ENCODE measurements at regions not wholly inside any gene's neighbourhood (a gene's known extent, or its start where the extent isn't known, plus 50 kb on each side); places are given as distances from the start of the nearest gene placed in this dataset.
"Not testable (repeated sequence)": the region's sequence is repeated elsewhere in the genome, so short reads cannot be mapped to it uniquely, and the experiment has no call there.

DNA sequence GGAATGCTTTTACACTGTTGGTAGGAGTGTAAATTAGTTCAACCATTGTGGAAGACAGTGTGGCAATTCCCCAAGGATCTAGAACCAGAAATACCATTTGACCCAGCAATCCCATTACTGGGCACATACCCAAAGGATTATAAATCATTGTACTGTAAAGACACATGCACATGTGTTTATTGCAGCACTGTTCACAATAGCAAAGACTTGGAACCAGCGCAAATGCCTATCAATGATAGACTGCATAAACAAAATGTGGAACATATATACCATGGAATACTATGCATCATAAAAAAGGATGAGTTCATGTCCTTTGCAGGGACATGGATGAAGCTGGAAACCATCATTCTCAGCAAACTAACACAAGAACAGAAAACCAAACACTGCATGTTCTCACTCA is 174.8 kb upstream of the KRR1 start:
- ATAC-seq; H4K20me1 ChIP-seq (replicated peaks; ENCODE audit: control insufficient read depth, insufficient read depth, low read length); H3K36me3 ChIP-seq (ENCODE audit: control insufficient read depth, insufficient read depth, low read length); H3K4me2 ChIP-seq (ENCODE audit: insufficient read depth, low read length); BruUV-seq (replicated peaks); H3K9me3 ChIP-seq (replicated peaks; ENCODE audit: control insufficient read depth, insufficient read depth, low read depth, low read length); H3K79me2 ChIP-seq (ENCODE audit: control insufficient read depth, insufficient read depth, low read length); H3K9me1 ChIP-seq (ENCODE audit: control insufficient read depth, insufficient read depth, low read length); H3K9ac ChIP-seq (ENCODE audit: insufficient read depth in 1 of 2, low read depth in 2 of 2, low read length in 2 of 2); FAIRE-seq; H2AFZ ChIP-seq (ENCODE audit: low read depth, low read length); H3K27me3 ChIP-seq (ENCODE audit: control insufficient read depth in 2 of 2, insufficient read depth in 2 of 2, low read length in 2 of 2); H3K4me3 ChIP-seq; CTCF ChIA-PET (ENCODE audit: low intra/inter-chr PET ratio); H3K27ac ChIP-seq (ENCODE audit: extremely low read depth, low read depth, low read length); DNase-seq (ENCODE audit: extremely low read depth in 1 of 4, low spot score in 3 of 4); POLR2A ChIA-PET; intact Hi-C loops (cut with micrococcal nuclease); in situ Hi-C loops (cut with MboI): not testable (repeated sequence)
- peaks cover 0 to 25% of the 10 kb centered on the region in 2 experiments; a peak in 4 of 5 replicates for H3K4me1 ChIP-seq (replicated peaks in 1 of 2; ENCODE audit: control insufficient read depth in 2 of 2, insufficient read depth in 2 of 2, low read length in 2 of 2)
- 55% methylated on average over 1 of the region's 1 CpG for WGBS (ENCODE audit: insufficient coverage, low coverage, missing lambda C conversion rate)

DNA sequence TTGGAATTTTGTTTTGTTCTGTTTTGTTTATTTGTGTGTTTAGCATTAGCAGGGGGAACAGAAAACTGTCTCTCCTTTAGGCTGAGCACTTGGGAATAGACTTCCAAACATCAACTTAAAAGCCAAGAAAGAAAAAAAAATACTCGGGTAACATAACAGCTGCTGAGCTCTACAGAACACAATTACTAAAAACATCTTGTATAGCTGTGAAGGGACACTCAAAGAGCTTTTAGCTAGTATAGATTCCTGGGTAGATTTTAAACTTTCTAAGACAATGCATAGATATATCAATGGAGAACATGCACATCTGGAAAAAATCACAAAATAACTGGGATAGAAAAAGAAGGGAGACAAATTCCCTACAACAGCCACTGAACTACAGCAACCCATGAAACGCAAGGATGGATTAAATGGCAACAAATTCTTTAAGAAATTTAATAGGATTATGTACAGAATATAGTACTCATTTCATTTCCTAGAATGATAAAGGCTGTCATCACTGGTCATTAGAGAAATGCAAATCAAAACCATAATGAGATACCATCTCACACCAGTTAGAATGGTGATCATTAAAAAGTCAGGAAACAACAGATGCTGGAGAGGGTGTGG is 174.3 kb upstream of the KRR1 start:
- Histone ChIP-seq H3K36me3 (ENCODE audit: control insufficient read depth, insufficient read depth, low read length) (no peaks in the 10 kb centered on the region), H2AFZ (ENCODE audit: low read depth, low read length) (no peak overlapping the region), H3K79me2 (ENCODE audit: control insufficient read depth, insufficient read depth, low read length) (no peaks in the 10 kb centered on the region), H3K4me2 (ENCODE audit: insufficient read depth, low read length) (no peak overlapping the region), H3K4me1 (replicated peaks in 1 of 2; ENCODE audit: control insufficient read depth in 2 of 2, insufficient read depth in 2 of 2, low read length in 2 of 2) (peaks cover 0 to 24% of the 10 kb centered on the region in 2 experiments; a peak in 4 of 5 replicates), H3K9me3 (replicated peaks; ENCODE audit: control insufficient read depth, insufficient read depth, low read depth, low read length) (no peaks in the 10 kb centered on the region), H3K4me3 (no peak overlapping the region), H3K9ac (ENCODE audit: insufficient read depth in 1 of 2, low read depth in 2 of 2, low read length in 2 of 2) (no peak overlapping the region), H4K20me1 (replicated peaks; ENCODE audit: control insufficient read depth, insufficient read depth, low read length) (no peaks in the 10 kb centered on the region), H3K27me3 (ENCODE audit: control insufficient read depth in 2 of 2, insufficient read depth in 2 of 2, low read length in 2 of 2) (no peaks in the 10 kb centered on the region), H3K9me1 (ENCODE audit: control insufficient read depth, insufficient read depth, low read length) (no peaks in the 10 kb centered on the region), H3K27ac (ENCODE audit: extremely low read depth, low read depth, low read length) (no peak overlapping the region)
- no TSS peak for BruUV-seq (replicated peaks)
- CTCF ChIA-PET (ENCODE audit: low intra/inter-chr PET ratio): no interaction called here
- intact Hi-C loops (cut with micrococcal nuclease) (no loop called here), in situ Hi-C loops (cut with MboI) (no loop called here)
- FAIRE-seq (no peak), DNase-seq (ENCODE audit: extremely low read depth in 1 of 4, low spot score in 3 of 4) (no peak), ATAC-seq (no peak)
- WGBS (ENCODE audit: insufficient coverage, low coverage, missing lambda C conversion rate): 57% methylated on average over 2 of the region's 2 CpGs
- POLR2A ChIA-PET: no interaction called here
- TF ChIP-seq KDM5B (IDR thresholded peaks at IDR 0.05; ENCODE audit: insufficient replicate concordance, low read depth, low read length) (no peak), CBFA2T3 (IDR thresholded peaks at IDR 0.05) (no peak), RUNX1 (IDR thresholded peaks at IDR 0.05; ENCODE audit: low read depth) (no peak), NCOA1 (IDR thresholded peaks at IDR 0.05; ENCODE audit: low read depth) (no peak), TRIM25 (IDR thresholded peaks at IDR 0.05; ENCODE audit: borderline replicate concordance) (no peak), ZNF384 (IDR thresholded peaks at IDR 0.05; ENCODE audit: low read depth, low read length) (no peak), ZNF398 (CRISPR knock-in tag; IDR thresholded peaks at IDR 0.05) (no peak), DACH1 (IDR thresholded peaks at IDR 0.05; ENCODE audit: partially characterized antibody) (no peak), ZBTB43 (CRISPR knock-in tag; IDR thresholded peaks at IDR 0.05) (no peak)
- TF ChIP-seq, protein P1, sequence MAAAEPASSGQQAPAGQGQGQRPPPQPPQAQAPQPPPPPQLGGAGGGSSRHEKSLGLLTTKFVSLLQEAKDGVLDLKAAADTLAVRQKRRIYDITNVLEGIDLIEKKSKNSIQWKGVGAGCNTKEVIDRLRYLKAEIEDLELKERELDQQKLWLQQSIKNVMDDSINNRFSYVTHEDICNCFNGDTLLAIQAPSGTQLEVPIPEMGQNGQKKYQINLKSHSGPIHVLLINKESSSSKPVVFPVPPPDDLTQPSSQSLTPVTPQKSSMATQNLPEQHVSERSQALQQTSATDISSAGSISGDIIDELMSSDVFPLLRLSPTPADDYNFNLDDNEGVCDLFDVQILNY (CRISPR knock-in tag; IDR thresholded peaks at IDR 0.05): no peak
